ENCODE measurements at regions not wholly inside any gene's neighbourhood (a gene's known extent, or its start where the extent isn't known, plus 50 kb on each side); places are given as distances from the start of the nearest gene placed in this dataset.

- no peak for DNase-seq
Observed at GRCh38 chr11:11135820-11136476, 217.1 kb downstream of the CSNK2A3 start.

- no peak for DNase-seq
Observed at GRCh38 chr11:11129118-11129517, 223.9 kb downstream of the CSNK2A3 start.

GRCh38 chr11:11125618-11126017 is 227.4 kb downstream of the CSNK2A3 start:
- DNase-seq, result no peak

GRCh38 chr11:11122749-11123148 is 230.3 kb downstream of the CSNK2A3 start:
- DNase-seq, result no peak

- DNase-seq, result no peak
Observed at GRCh38 chr11:11119917-11120316, 233.1 kb downstream of the CSNK2A3 start.

GRCh38 chr11:11117730-11118129 is 235.3 kb downstream of the CSNK2A3 start:
- no peak for DNase-seq

- no peak for DNase-seq
Observed at GRCh38 chr11:11115475-11115874, 237.6 kb downstream of the CSNK2A3 start.

- no peak for DNase-seq
Observed at GRCh38 chr11:11113626-11114025, 239.4 kb downstream of the CSNK2A3 start.

GRCh38 chr11:11108026-11108425 is 245.0 kb downstream of the CSNK2A3 start:
- no peak for DNase-seq

GRCh38 chr11:11107076-11107723 is 245.8 kb downstream of the CSNK2A3 start:
- DNase-seq, result no peak

GRCh38 chr11:11105361-11105760 is 247.5 kb upstream of the ZBED5 start:
- no peak for DNase-seq

- DNase-seq, result no peak
Observed at GRCh38 chr11:11095831-11096723, 238.2 kb upstream of the ZBED5 start.

GRCh38 chr11:11090495-11090894 is 232.6 kb upstream of the ZBED5 start:
- no peak for DNase-seq

GRCh38 chr11:11089805-11090204 is 232.0 kb upstream of the ZBED5 start:
- no peak for DNase-seq

GRCh38 chr11:11086979-11087378 is 229.1 kb upstream of the ZBED5 start:
- no peak for DNase-seq

- DNase-seq, result no peak
Observed at GRCh38 chr11:11085580-11085979, 227.7 kb upstream of the ZBED5 start.

GRCh38 chr11:11084337-11084736 is 226.5 kb upstream of the ZBED5 start:
- no peak for DNase-seq

GRCh38 chr11:11083441-11083840 is 225.6 kb upstream of the ZBED5 start:
- no peak for DNase-seq

- no peak for DNase-seq
Observed at GRCh38 chr11:11082646-11083045, 224.8 kb upstream of the ZBED5 start.

- no peak for DNase-seq
Observed at GRCh38 chr11:11081776-11082175, 223.9 kb upstream of the ZBED5 start.

GRCh38 chr11:11081288-11081687 is 223.4 kb upstream of the ZBED5 start:
- no peak for DNase-seq

GRCh38 chr11:11078344-11079086 is 220.7 kb upstream of the ZBED5 start:
- DNase-seq, result no peak

- DNase-seq, result no peak
Observed at GRCh38 chr11:11077898-11078297, 220.0 kb upstream of the ZBED5 start.
